Colonic mucosa (tissue), 4 donors: ENCODE measurements at regions not wholly inside any gene's neighbourhood (a gene's known extent, or its start where the extent isn't known, plus 50 kb on each side); places are given as distances from the start of the nearest gene placed in this dataset.

ENCODE experiments used
- DNase-seq: peaks from one replicate; pipeline ENCODE4 v3.0.0-alpha.2; 2020
- H3K27ac ChIP-seq: fragments of 200-600 bp; one replicate; pipeline ENCODE4 v1.8.0; 2021
- H3K27me3 ChIP-seq: fragments of 200-600 bp; one replicate; pipeline ENCODE4 v1.8.0; 2021
- H3K36me3 ChIP-seq: fragments of 200-600 bp; one replicate; pipeline ENCODE4 v1.8.0; 2021
- H3K4me1 ChIP-seq: fragments of 200-600 bp; one replicate; pipeline ENCODE4 v1.8.0; 2021; ENCODE audit warnings: mild to moderate bottlenecking
- H3K4me3 ChIP-seq: fragments of 200-600 bp; one replicate; pipeline ENCODE4 v1.8.0; 2021
- H3K9ac ChIP-seq, 2 donors: one replicate each; pipeline ENCODE4 v1.7.0; 2013; ENCODE audit warnings: control low read depth in 2 of 2, low read depth in 2 of 2, low read length in 2 of 2
- H3K9me3 ChIP-seq: fragments of 200-600 bp; one replicate; pipeline ENCODE4 v1.8.0; 2021
- intact Hi-C: fragments of 100-400 bp; cut with DNase I; formaldehyde crosslinking; loops from one replicate; pipeline ENCODE4 v1.14.1; 2022
- TF ChIP-seq, protein P1 (sequence below): fragments of 200-600 bp; IDR thresholded peaks from one replicate; pipeline ENCODE4 v1.8.0; 2022; ENCODE audit warnings: antibody characterized with exemption, mild to moderate bottlenecking
- donor health status: healthy.
- donor health status: DM: no; HTN: no; CAD: no.
- donor health status: DM: no; HTN: no; CAD: no.

- no peaks in the 10 kb centered on the region for H3K4me1 ChIP-seq
- no peak overlapping the region for H3K4me3 ChIP-seq
- TF ChIP-seq, protein P1, sequence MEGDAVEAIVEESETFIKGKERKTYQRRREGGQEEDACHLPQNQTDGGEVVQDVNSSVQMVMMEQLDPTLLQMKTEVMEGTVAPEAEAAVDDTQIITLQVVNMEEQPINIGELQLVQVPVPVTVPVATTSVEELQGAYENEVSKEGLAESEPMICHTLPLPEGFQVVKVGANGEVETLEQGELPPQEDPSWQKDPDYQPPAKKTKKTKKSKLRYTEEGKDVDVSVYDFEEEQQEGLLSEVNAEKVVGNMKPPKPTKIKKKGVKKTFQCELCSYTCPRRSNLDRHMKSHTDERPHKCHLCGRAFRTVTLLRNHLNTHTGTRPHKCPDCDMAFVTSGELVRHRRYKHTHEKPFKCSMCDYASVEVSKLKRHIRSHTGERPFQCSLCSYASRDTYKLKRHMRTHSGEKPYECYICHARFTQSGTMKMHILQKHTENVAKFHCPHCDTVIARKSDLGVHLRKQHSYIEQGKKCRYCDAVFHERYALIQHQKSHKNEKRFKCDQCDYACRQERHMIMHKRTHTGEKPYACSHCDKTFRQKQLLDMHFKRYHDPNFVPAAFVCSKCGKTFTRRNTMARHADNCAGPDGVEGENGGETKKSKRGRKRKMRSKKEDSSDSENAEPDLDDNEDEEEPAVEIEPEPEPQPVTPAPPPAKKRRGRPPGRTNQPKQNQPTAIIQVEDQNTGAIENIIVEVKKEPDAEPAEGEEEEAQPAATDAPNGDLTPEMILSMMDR = no peak
- no peak overlapping the region for H3K9ac ChIP-seq
- intact Hi-C loops = no loop called here
- no peak overlapping the region for H3K27ac ChIP-seq
- DNase-seq = no peak
- no peaks in the 10 kb centered on the region for H3K9me3 ChIP-seq
- H3K36me3 ChIP-seq = no peaks in the 10 kb centered on the region
- no peaks in the 10 kb centered on the region for H3K27me3 ChIP-seq
Observed at GRCh38 chr2:133840761-133841160, 272.5 kb upstream of the NCKAP5 start.

- Histone ChIP-seq H3K4me1 (no peaks in the 10 kb centered on the region), H3K4me3 (no peak overlapping the region), H3K27ac (no peak overlapping the region), H3K9ac (no peak overlapping the region), H3K36me3 (no peaks in the 10 kb centered on the region), H3K9me3 (no peaks in the 10 kb centered on the region), H3K27me3 (no peaks in the 10 kb centered on the region)
- TF ChIP-seq, protein P1 = no peak
- DNase-seq = no peak
- intact Hi-C loops = no loop called here
Observed at GRCh38 chr2:133841900-133842299, 273.6 kb upstream of the NCKAP5 start.

DNA sequence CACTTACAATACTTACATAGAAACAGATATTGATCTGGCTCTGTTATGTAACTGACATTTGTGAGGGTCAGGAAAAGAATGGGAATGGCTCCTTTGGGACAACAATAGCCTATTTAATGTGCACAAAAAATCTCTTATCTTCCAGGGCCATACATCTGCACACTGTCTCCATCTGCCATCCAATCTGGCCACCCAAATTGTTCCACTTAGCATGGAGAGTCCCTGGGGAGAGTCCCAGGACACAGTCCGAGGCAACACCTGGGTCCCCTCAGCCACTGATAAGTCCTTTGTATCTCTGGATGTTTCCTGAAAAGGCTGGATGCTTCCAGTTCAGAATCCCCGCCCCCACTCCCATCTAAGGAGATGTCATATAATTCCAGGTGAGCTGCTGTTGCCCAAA is 274.2 kb upstream of the NCKAP5 start:
- Histone ChIP-seq H3K27me3 (no peaks in the 10 kb centered on the region), H3K9me3 (no peaks in the 10 kb centered on the region), H3K36me3 (no peaks in the 10 kb centered on the region), H3K4me3 (no peak overlapping the region), H3K4me1 (no peaks in the 10 kb centered on the region), H3K9ac (no peak overlapping the region), H3K27ac (no peak overlapping the region)
- intact Hi-C loops = no loop called here
- TF ChIP-seq, protein P1 = no peak
- DNase-seq = no peak

DNA sequence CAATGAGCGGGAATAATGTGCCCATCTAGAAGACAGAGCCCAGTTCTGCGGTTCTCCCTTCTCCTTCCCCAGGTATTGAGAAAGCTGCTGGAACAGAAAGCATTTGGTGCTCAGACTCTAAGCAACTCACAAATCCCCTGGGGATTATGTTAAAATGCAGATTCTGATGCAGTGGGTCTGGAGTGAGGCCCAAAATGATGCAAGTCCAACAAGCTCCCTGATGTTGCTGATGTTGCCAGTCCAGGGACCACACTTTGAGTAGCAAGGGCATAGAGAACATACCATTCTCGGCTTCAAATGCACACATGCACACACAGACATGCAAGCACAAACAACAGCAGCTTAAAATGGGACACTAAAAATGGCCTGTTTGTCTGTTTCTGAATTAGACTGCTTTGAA is 274.8 kb upstream of the NCKAP5 start:
- Histone ChIP-seq H3K27me3 (no peaks in the 10 kb centered on the region), H3K9ac (no peak overlapping the region), H3K9me3 (no peaks in the 10 kb centered on the region), H3K4me1 (no peaks in the 10 kb centered on the region), H3K4me3 (no peak overlapping the region), H3K27ac (no peak overlapping the region), H3K36me3 (no peaks in the 10 kb centered on the region)
- intact Hi-C loops = no loop called here
- TF ChIP-seq, protein P1 = no peak
- DNase-seq = no peak

- no peak overlapping the region for H3K9ac ChIP-seq
- intact Hi-C loops = no loop called here
Observed at GRCh38 chr2:133843551-133843950, 275.3 kb upstream of the NCKAP5 start.

More at GRCh38 chr2:133843551-133843950, 275.3 kb upstream of the NCKAP5 start:
- H3K4me3 ChIP-seq = no peak overlapping the region
- H3K27ac ChIP-seq = no peak overlapping the region
- no peaks in the 10 kb centered on the region for H3K27me3 ChIP-seq
- DNase-seq = no peak
- TF ChIP-seq, protein P1 = no peak
- H3K4me1 ChIP-seq = no peaks in the 10 kb centered on the region
- no peaks in the 10 kb centered on the region for H3K36me3 ChIP-seq
- H3K9me3 ChIP-seq = no peaks in the 10 kb centered on the region
